Pancreas (tissue), 10 donors: ENCODE measurements at regions not wholly inside any gene's neighbourhood (a gene's known extent, or its start where the extent isn't known, plus 50 kb on each side); places are given as distances from the start of the nearest gene placed in this dataset.
A peak's percentile ranks its signal among the peaks of the same experiment; 100 is the strongest.

Experiments used
- ATAC-seq, 4 donors: fragments of 200-7000 bp; cut with Tn5 transposase; one replicate each; pipeline versions ENCODE4 v1.8.0 to v1.9.1; 2020; ENCODE audit warnings: mild to moderate bottlenecking in 4 of 4, moderate library complexity in 4 of 4
- DNase-seq, 6 donors: peaks; one replicate each; pipeline ENCODE4 v3.0.0-alpha.2; 2020
- FAIRE-seq: peaks from 2 replicates; lab custom pipeline; 2012; peaks lifted over from hg19 to GRCh38; lab: Jason Lieb, UNC
- H3K27ac ChIP-seq, 4 donors: fragments of 200-600 bp; sonication (generic); 1 replicate in 3 of 4; 2 replicates in 1 of 4; pipeline versions ENCODE4 v1.5.0 to v1.8.0; 2020
- H3K27me3 ChIP-seq, 4 donors: fragments of 200-600 bp; one replicate each; pipeline ENCODE4 v1.8.0; 2021
- H3K36me3 ChIP-seq, 3 donors: fragments of 200-600 bp; sonication (generic) in 1 of 3; one replicate each; pipeline versions ENCODE4 v1.5.0 to v1.8.0; 2020 to 2021
- H3K4me1 ChIP-seq, 3 donors: fragments of 200-600 bp; one replicate each; pipeline ENCODE4 v1.8.0; 2021
- H3K4me3 ChIP-seq, 4 donors: fragments of 200-600 bp; sonication (generic) in 2 of 4; one replicate each; pipeline versions ENCODE4 v1.5.0 to v1.8.0; 2020 to 2021
- H3K9me3 ChIP-seq, 4 donors: fragments of 200-600 bp; one replicate each; pipeline ENCODE4 v1.8.0; 2021
- WGBS, 2 donors: extraction: QIAGEN DNeasy Blood & Tissue Kit; methylation state at CpG; one replicate each; pipeline ENCODE4 v1.1.7; 2013; 5-methylcytosine and 5-hydroxymethylcytosine counted together
- intact Hi-C, 3 donors: fragments of 100-400 bp; cut with DNase I; formaldehyde crosslinking; loops; one replicate each; pipeline versions ENCODE4 v1.11.1 to v1.14.2; 2022
- TF ChIP-seq, protein P1 (sequence below), 4 donors: fragments of 200-600 bp; sonication (generic) in 3 of 4; IDR thresholded peaks; one replicate each; pipeline versions ENCODE4 v1.5.0 to v1.8.0; 2021; ENCODE audit warnings: antibody characterized with exemption in 4 of 4
- donor health status: healthy with polysubstance abuse.
- donor health status: DM: no; HTN: no; CAD: no; lungs with moderate emphysema.
- donor health status: DM: no; HTN: no; CAD: no.
- donor health status: control.
- donor health status: control.
- donor health status: Bipolar disorder and iron deficiency.
- donor health status: DM: yes; HTN: yes; CAD: no.
- donor health status: DM: no; HTN: no; CAD: no.
- donor health status: DM: no; HTN: no; CAD: no.
- donor health status: DM: yes; HTN: yes; CAD: no.

DNA sequence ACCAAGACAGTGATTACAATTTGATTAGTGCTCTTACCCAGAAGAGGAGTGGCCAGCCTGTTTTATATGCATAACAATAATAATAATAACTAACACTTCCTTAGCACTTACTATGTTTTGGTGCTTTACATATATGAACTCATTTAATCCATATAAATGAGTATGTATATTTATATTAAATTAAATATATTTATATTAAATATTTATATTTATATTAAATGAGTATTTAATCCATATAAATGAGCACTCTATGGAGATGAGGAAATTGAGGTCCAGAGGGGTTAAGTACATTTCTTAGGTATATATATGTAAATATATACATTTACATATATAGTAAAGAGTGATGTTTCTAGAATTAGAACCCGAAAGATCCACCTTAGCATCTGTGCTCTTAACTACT lies 673.9 kb upstream of the ACVR2A start:
- H3K4me3 ChIP-seq: no peak overlapping the region
- no peaks in the 10 kb centered on the region for H3K36me3 ChIP-seq
- no peak overlapping the region for H3K27ac ChIP-seq
- ATAC-seq (no peak), DNase-seq (no peak), FAIRE-seq (no peak)
- H3K9me3 ChIP-seq: no peaks in the 10 kb centered on the region
- TF ChIP-seq, protein P1, sequence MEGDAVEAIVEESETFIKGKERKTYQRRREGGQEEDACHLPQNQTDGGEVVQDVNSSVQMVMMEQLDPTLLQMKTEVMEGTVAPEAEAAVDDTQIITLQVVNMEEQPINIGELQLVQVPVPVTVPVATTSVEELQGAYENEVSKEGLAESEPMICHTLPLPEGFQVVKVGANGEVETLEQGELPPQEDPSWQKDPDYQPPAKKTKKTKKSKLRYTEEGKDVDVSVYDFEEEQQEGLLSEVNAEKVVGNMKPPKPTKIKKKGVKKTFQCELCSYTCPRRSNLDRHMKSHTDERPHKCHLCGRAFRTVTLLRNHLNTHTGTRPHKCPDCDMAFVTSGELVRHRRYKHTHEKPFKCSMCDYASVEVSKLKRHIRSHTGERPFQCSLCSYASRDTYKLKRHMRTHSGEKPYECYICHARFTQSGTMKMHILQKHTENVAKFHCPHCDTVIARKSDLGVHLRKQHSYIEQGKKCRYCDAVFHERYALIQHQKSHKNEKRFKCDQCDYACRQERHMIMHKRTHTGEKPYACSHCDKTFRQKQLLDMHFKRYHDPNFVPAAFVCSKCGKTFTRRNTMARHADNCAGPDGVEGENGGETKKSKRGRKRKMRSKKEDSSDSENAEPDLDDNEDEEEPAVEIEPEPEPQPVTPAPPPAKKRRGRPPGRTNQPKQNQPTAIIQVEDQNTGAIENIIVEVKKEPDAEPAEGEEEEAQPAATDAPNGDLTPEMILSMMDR (IDR thresholded peaks at IDR 0.05): no peak
- H3K4me1 ChIP-seq: no peaks in the 10 kb centered on the region
- WGBS, 2 donors: 85 to 97% methylated on average over 1 of the region's 1 CpG
- H3K27me3 ChIP-seq: no peaks in the 10 kb centered on the region
- intact Hi-C loops: no loop called here

DNA sequence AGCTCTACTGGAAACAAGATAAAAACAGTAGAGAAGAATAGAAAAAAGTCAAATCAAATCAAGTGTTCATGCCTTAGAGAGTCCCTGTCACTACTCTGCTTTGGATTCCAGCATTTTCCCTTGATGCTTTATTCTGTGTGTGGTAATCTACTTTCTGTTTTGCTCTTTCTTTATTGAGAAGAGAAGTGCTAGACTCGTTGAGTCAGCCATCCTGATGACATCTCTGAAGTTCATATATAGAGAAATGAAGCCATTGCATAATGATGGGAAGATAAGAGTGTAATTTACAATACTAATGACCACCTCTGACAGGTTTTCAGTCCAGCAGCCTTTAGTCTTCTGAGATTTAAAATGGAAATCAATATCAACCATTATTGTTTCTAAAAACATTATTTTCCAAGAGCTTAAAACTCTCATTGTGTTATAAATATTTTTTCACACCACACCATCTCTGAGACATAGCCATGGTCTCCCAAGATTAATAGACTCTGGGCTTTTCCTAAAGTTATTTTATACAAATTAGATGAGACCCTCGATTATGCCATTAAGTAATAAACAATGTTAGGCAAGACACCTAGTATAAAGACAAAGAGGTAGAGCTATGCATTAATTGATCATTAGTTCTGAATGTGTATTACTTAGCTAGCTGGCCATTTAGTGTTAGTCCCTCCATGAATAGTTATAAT lies 679.0 kb upstream of the ACVR2A start:
- TF ChIP-seq, protein P1 (IDR thresholded peaks at IDR 0.05): no peak
- Histone ChIP-seq H3K9me3 (no peaks in the 10 kb centered on the region), H3K27ac (no peak overlapping the region), H3K36me3 (no peaks in the 10 kb centered on the region), H3K4me1 (no peaks in the 10 kb centered on the region), H3K27me3 (no peaks in the 10 kb centered on the region), H3K4me3 (no peak overlapping the region)
- DNase-seq: no peak
- FAIRE-seq: no peak
- 27 to 32% methylated on average over 2 of the region's 2 CpGs for WGBS, 2 donors
- intact Hi-C loops: no loop called here
- no peak for ATAC-seq

DNA sequence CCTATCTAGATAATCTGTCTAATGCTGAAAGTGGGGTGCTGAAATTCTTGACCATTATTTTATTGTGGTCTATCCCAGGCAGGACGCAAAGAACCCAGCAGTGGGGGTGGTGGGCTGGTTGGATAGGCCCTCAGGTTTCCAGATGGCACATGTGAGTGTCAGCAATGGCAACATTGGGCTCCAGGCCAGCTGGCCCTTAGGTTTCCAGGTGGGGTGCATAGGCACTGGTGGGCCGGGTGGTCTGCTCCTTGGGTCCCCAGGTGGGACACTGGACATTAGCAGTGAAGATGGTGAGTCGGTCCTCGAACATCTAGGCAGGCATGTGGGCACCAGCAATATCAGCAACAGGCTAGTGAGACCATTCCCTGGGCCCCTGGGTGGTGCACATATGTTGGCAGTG lies 680.3 kb upstream of the ACVR2A start:
- Histone ChIP-seq H3K4me1 (no peaks in the 10 kb centered on the region), H3K36me3 (no peaks in the 10 kb centered on the region), H3K27ac (no peak overlapping the region), H3K9me3 (no peaks in the 10 kb centered on the region), H3K4me3 (no peak overlapping the region), H3K27me3 (no peaks in the 10 kb centered on the region)
- intact Hi-C loops: no loop called here
- TF ChIP-seq, protein P1 (IDR thresholded peaks at IDR 0.05): no peak
- WGBS, 2 donors: 71 to 79% methylated on average over 4 of the region's 4 CpGs
- ATAC-seq: no peak
- no peak for DNase-seq
- no peak for FAIRE-seq

DNA sequence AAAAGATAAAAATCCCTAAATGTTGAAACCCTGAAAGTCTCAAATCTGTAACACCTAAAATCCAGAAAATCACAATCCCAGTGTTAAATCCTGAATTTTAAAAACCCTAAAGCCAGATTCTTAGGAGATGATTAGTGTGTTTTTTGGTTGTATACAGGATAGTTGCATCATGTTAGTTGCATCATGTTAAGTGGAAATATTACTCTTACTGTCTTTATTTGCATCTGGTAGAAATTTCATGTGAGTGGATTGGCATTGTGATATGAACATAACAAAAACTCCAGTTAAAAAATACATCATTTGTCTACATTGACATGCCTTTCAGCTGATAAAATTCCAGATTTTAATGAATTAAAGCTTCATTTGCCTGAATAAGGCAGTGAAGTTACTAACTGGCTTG lies 683.1 kb upstream of the ACVR2A start:
- no peaks in the 10 kb centered on the region for H3K4me1 ChIP-seq
- no peak overlapping the region for H3K4me3 ChIP-seq
- H3K27me3 ChIP-seq: no peaks in the 10 kb centered on the region
- intact Hi-C loops: no loop called here
- DNase-seq: no peak
- no peak for ATAC-seq
- TF ChIP-seq, protein P1 (IDR thresholded peaks at IDR 0.05): no peak
- H3K9me3 ChIP-seq: no peaks in the 10 kb centered on the region
- FAIRE-seq: no peak
- no peaks in the 10 kb centered on the region for H3K36me3 ChIP-seq
- H3K27ac ChIP-seq: no peak overlapping the region

DNA sequence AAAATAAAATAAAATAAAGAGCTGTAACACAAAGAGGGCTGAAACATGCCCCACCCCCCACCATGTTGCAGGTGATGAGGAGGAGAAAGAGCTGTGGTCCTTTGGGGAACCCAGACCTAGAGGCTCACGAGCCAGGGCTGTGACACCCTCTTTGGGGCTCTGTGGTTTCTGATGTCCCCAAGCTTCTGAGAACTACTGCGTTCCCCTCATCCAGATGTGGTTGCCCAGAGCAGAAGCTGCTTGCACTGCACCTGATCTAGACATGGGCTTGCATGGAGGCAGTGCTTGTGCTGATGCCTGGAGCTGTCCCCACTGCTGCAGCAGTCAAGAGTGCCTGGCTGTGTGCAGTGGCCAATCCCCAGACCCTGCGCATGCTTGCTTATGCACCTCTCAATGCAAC lies 687.9 kb upstream of the ACVR2A start:
- intact Hi-C loops: no loop called here
- 80 to 92% methylated on average over 3 of the region's 3 CpGs for WGBS, 2 donors
- Histone ChIP-seq H3K36me3 (no peaks in the 10 kb centered on the region), H3K27me3 (no peaks in the 10 kb centered on the region), H3K4me3 (no peak overlapping the region), H3K9me3 (no peaks in the 10 kb centered on the region), H3K27ac (no peak overlapping the region), H3K4me1 (no peaks in the 10 kb centered on the region)
- ATAC-seq (no peak), DNase-seq (peak in 1 of 6 donors; percentile 22), FAIRE-seq (no peak)
- TF ChIP-seq, protein P1 (IDR thresholded peaks at IDR 0.05): no peak
